Stomach (tissue), 4 donors: ENCODE measurements at regions not wholly inside any gene's neighbourhood (a gene's known extent, or its start where the extent isn't known, plus 50 kb on each side); places are given as distances from the start of the nearest gene placed in this dataset.

Source experiments
- CTCF ChIP-seq, 7 experiments: fragments of 450-650 bp in 4 of 7; fragments of 200-600 bp in 3 of 7; sonication (generic) in 3 of 7; IDR thresholded peaks; one replicate each; pipeline ENCODE4 v1.5.1; 2016 to 2019; ENCODE audit warnings: antibody characterized with exemption in 7 of 7, control low read depth in 2 of 7, mild to moderate bottlenecking in 1 of 7
- POLR2A ChIP-seq, 4 donors: fragments of 450-650 bp; IDR thresholded peaks; one replicate each; pipeline ENCODE4 v1.6.1; 2016; ENCODE audit warnings: antibody characterized with exemption in 4 of 4, control low read depth in 2 of 4, mild to moderate bottlenecking in 1 of 4, moderate library complexity in 1 of 4
- POLR2AphosphoS5 ChIP-seq, 3 donors: sonication (generic); formaldehyde crosslinking; IDR thresholded peaks; one replicate each; pipeline ENCODE4 v1.6.1; 2016; ENCODE audit warnings: antibody characterized with exemption in 3 of 3

- no peak for TF ChIP-seq CTCF (IDR thresholded peaks at IDR 0.05)
- TF ChIP-seq POLR2A (IDR thresholded peaks at IDR 0.05): no peak
- no peak for TF ChIP-seq POLR2AphosphoS5 (IDR thresholded peaks at IDR 0.05)
Measured at GRCh38 chr11:46198245-46199240, 77.3 kb upstream of the PHF21A start.
